HG03469 (cell line): ENCODE measurements at regions not wholly inside any gene's neighbourhood (a gene's known extent, or its start where the extent isn't known, plus 50 kb on each side); places are given as distances from the start of the nearest gene placed in this dataset.

Source experiments
- ATAC-seq: cut with Tn5 transposase; IDR thresholded peaks from one replicate; pipeline ENCODE4 v1.9.1; 2021; ENCODE audit warnings: mild to moderate bottlenecking, moderate library complexity, moderate number of reproducible peaks; ENCODE audit not compliant: unreplicated experiment

DNA sequence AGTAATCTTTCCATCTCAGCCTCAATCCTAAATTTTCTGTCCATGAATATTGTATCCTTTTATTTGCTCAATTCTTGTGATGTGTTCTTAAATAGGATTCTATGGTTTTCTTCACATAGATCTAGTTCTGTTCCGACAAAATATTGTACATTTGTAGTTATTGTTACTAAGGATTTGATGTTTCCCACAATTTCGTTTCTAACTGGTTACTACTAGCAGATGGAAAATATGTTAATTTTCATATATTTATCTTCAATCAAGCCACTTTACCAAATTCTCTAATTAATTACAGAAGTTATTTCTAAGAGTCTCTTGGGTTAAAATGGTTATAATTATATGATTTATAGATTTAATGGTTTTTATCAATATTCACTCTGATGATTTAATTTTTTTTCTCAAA lies 60.3 kb downstream of the SEC61B start:
- ATAC-seq, result no peak

DNA sequence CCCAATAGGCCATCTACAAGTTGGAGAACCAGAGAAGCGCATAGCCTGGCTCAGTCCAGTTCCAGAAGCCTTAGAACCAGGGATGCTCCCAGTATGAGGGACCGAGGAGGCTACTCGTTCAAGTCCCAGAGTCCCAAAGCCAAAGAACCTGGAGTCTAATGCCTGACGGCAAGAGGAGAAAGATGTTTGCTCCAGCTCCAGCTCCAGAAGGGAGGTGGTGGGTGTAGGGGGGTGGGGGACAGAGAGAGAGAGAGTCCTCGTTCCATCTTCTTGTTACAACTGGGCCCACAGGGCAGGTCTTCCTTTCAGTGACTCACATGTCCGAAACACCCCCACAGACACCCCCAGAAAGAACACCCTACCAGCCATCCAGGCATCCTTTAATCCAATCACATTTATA lies 63.9 kb downstream of the SEC61B start:
- ATAC-seq, result no peak

DNA sequence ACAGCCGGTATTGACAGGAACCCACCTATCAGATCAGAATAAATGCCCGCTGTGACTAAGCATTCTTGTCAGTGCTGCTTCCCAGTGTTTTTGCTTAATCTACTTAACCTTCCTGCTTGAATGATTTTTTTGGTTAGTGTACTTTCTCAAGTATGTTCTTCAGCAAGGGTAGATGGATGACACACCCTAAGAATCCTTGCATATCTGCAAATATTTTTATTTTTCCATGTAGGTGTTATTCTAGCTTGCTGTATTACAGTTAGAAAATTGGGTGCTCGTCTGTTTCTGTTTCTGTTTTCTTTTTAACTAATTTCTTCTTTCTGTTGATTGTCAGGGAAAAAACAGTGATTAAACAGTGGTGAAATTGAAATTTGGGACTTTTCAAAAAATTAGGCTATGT lies 64.5 kb downstream of the SEC61B start:
- ATAC-seq, result no peak

DNA sequence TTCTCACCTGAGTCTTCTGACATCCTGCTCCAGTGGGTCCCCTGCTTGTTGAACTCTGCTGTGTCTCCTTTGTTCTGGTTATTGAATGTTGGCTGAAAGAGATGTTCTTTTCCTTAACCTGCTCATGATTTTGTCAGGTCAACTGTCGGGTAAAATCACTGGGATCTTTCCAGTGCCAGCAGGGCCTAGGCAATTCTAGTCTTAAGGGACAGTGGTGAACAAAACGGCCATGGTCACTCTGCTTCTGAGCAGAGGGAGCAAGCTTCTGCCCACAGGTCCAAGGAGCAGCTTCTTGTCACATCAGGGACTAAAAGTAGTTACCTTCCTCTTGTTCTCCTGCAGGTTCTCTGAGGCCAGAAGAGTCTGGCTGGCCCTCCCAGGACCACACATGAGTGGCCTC lies 65.6 kb downstream of the SEC61B start:
- ATAC-seq, result no peak

DNA sequence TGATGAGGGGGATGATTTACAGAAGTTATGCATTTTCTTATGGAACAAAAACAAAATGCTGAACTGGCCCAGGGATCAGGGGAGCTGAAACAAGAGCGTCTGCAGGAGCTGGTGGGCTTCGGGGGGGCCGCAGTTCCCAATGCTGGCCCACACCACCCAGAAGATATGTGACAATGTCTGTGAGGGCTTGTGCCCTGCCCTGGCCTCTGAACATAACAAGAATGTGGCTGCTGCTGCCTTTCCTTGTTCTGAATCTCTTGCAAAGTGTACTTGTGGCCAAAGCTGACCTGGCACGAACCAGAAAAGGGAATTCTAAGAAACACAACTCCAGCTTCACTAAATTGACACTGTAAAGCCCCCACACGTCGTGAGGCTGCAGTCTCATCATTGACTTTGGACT lies 66.7 kb downstream of the SEC61B start:
- ATAC-seq, result no peak

DNA sequence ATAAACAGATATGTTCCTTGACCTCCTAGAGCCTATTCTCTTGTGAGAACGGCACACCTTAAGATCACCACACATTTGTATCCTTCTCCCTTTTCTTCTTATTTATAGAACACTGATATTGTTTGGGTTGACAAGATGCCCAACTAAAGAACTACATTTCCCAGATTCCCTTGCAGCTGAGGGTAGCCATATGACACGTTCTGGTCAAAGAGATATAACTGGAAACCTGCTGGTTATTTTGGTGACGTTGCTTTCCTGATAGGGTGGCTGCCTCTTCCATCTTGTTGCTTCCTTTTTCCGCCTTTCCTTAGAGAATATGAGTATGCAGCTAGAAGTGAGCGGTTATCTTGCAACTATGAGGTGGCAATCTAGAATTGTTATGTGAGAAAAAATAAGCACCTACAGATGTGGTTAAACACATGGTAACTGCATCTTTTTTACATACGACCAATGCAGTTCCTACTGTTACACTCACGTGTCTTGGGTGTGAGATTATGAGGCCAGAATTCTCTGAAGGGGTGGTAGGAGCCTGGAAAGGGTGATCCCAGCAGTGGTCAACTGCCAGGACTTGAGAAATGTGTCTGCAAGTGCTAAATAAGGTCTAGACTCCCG lies 72.9 kb downstream of the SEC61B start:
- no peak for ATAC-seq

DNA sequence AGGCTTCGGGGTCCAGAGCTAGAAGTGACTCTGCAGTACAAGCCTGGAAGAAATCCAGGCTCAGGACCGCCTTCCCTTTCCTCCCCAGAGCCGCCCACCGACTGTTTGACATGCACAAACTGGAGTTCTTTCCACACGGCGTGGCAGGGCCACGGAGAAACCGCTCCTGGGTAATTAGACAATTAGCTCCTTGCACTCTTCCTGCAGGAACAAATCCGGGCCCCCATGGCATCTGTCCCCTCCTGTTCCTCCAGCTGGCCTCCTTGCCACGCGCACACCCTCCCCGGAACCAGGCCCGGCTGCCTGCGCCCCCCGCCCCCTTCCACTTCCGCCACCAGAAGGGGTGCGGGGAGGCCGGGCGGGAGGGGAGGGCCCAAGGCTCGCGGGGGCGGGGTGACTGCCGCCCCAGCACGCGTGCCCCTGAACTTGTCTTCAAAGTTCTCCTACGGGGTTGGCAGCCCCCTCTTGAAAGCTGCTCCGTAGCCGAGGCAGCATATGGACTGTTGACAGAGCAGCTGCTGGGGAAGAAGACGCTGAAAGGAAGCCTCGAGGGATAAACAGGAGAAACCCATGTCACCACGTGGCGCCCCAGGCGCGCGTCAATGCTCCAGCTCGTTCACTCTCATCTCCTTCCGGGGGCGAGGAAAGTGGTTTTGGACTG lies 74.3 kb downstream of the SEC61B start:
- ATAC-seq, result no peak

DNA sequence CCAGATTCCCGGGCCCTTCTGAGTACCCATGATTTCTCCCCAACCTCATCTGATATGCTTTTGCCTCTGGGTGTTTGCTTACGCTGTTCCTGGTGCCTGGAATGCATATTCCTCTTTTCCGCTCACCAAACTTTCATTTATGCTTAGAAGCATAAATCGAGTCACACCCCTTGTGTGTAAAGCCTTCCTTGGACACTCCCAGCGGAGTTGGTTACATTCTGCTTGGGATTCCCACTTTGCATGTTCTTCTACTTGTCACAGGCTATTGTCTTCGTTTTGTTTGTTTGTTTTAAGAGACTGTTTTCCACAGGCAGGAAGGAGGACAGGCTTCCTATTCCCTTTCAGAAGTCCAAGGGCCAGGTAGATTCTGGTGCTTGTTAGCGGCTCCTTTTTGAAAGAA lies 76.5 kb downstream of the SEC61B start:
- no peak for ATAC-seq

DNA sequence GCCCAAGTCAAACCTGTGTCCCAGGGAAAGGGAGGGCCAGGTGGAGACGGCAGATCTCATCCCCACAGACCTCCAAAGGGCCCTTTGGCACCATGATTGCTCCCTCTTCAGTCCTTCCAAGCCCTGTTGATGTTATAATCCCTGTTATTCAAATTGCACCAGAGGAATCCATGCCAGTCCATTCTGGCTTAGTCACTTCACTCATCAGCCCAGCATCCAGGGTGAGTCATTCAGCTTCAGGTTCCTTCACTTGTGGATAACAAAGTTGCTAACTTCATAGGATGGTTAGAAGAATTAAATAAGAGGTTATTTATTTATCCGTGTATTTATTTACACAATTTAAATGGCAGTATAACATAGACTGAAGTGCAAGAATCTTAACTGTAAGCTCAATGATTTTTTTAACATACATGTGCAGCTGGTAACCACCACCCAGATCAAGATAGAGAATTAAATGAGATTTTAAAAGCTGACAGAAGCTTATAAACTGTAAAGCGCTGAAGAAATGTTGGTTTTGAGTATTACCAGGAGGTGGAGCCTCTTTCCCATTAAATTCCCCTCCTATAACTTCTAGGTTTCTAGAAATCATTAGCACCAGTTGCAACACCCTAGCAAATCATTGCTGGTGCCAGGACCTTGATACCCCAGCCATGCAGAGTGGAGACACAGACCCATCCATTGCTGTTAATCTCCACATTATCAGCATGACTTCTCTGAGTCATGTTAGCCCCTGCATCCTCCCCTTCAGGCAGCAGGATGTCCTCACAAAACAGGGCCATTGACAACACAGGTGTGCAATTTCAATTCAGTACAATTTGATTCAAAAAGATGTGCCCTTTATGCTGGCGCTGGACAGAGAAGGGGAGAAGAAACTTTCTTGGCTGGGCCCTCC lies 77.4 kb downstream of the SEC61B start:
- no peak for ATAC-seq

DNA sequence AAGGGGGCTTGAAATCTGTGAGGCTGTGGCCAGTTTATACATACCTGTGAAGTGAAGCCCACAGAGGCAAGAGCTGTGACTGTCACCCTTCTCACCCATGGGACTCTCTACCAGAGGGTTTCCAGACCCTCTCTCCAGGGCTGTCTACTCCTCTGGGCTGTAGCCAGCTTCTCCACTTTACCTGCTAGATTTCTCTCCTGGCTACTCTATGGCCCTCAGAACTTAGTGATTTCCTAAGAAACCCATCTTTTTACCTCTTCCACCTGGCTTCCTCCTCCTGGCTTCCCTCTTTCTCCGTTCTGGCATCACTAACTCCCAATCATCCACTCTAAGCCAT lies 78.0 kb downstream of the SEC61B start:
- ATAC-seq, result no peak

DNA sequence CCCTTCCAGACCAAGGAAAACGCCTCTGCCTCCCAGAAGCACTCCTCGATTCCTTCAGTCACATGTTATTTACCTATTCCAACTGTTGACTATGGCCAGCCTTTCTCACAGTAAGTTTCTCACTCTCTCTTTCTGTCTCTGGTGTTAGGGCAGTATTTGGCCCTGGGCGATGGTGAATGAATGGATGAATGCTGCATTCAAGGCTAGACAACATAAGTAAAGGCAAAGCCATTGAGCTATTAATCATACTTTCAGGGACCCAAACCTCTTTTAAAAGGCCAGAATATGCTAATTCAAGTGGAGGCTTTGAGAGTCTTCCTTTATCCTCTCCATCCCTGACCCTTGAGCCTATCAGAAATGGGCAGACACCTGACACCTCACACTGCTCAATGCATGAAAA lies 78.5 kb downstream of the SEC61B start:
- no peak for ATAC-seq

DNA sequence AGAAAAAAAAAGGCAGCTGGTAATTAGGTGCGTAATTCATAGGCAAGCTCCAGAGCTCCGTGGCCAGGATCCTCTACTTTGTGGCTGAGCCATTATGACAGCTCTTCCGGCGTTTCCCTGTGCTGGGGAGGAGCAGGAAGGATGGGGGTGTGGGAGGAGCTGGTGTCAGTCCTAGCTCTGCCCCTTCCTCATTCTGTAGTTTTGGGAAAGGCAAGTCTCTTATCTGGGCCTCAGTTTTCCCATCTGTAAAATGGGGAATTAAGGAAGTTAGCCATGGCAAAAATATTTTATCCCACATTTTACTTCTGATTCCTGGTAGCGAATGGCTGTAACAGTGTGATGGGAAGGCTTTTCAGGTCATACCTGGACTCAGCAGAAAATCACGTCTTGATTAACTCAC lies 81.1 kb downstream of the SEC61B start:
- no peak for ATAC-seq

DNA sequence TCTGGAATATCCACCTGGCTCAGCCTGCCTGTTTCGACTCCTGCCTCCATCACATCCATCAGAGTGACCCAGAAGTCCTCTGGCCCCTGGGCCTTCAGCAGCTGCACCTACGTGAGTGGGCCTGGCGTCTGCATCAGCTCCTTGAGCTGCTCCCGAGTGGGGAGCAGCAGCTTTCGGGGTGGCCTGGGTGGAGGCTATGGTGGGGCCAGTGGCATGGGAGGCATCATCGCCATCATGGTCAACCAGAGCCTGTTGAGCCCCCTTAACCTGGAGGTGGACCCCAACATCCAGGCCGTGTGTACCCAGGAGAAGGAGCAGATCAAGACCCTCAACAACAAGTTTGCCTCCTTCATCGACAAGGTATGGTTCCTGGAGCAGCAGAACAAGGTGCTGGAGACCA lies 83.0 kb downstream of the SEC61B start:
- no peak for ATAC-seq

DNA sequence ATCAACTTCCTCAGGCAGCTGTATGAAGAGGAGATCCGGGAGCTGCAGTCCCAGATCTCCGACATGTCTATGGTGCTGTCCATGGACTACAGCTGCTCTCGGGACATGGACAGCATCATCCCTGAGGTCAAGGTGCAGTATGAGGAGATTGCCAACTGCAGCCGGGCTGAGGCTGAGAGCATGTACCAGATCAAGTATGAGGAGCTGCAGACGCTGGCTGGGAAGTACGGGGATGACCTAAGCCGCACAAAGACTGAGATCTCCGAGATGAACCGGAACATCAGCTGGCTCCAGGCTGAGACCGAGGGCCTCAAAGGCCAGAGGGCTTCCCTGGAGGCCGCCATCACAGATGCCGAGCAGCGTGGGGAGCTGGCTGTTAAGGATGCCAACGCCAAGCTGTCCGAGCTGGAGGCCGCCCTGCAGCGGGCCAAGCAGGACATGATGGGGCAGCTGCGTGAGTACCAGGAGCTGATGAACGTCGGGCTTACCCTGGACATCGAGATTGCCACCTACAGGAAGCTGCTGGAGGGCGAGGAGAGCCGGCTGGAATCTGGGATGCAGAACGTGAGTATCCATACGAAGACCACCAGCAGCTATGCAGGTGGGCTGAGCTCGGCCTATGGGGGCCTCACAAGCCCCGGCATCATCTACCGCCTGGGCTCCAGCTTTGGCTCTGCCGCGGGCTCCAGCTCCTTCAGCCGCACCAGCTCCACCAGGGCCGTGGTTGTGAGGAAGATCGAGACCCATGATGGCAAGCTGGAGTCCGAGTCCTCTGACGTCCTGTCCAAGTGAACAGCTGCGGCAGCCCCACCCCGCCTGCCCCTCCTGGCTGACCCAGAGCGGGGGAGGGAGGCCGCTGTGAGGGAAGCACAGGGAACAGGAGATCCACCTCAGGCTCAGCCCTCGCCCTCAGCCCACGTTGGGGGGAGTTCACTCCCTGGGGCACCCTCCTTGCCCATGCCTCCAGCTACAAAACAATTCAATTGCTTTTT lies 84.0 kb downstream of the SEC61B start:
- no peak for ATAC-seq

DNA sequence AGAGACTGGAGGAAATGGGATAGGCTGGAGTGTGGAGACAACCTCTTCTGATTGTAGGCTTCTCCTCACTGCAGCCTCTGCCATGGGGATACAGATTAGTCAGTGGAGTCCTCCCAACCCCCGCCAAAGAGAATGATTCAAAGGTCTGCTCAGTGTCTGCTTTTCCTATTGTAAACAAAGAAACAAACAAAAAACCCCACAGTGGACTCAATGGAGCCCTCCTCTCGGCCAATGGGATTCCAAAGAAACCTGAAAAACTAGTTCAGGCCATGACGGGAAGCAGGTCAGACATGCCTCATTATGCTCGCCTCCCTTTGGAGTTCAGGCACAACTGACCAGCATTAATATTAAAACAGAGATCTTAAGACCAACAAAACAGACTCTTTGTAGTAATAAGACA lies 85.8 kb downstream of the SEC61B start:
- ATAC-seq, result no peak

DNA sequence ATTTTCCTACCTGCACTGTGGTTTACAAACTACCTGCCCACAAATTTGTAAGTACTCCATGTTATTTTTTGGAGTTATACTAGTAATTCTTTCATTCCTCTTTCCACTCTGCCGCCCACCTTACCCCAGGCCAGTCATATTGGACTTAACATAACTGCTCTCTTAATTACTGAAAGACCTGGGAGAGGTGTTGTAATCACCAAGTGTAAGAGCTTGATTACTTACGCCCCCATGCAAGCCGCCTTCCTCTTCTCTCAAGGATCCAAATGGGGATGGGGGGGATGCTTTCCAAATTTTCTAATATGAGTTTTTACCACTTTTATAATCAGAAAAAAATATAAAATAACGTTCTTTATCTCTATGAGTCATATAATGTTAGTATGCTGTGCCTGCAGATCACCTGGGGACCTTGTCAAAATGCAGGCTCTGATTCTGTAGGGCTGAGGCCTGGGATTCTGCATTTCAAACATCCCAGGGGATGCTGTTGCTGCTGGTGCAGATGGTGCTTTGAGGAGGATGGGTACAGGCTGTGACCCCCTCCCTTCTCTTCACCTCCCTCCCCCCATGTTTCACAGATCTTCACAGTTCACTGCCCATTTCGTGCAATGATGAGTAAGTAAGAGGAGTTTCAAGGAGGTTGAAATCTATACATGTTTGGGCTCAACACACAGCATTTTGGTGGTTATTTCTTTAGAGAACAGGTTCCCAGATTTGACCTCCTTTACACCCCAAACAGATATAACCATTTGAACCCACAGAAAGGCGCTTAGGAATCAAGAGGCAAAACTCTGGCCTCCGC lies 87.3 kb downstream of the SEC61B start:
- no peak for ATAC-seq

DNA sequence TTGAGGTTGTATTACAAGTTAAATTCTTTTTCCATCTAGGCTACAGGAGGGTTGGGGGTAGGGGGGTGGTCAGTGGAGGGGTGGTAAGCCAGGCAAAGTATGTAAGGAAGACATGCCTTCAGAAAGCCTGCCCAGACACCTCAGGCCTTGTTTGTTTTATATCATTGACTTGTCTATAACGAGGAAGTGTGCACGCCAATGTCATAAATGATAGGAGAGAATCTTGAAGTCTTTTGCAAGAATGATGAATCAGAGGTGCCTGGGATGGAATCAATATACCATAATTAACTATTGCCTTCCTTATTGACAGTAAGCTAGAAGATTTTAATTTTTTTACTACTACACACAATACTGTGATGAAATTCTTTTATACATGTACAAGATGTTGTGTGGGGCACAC lies 90.7 kb downstream of the SEC61B start:
- ATAC-seq, result no peak

DNA sequence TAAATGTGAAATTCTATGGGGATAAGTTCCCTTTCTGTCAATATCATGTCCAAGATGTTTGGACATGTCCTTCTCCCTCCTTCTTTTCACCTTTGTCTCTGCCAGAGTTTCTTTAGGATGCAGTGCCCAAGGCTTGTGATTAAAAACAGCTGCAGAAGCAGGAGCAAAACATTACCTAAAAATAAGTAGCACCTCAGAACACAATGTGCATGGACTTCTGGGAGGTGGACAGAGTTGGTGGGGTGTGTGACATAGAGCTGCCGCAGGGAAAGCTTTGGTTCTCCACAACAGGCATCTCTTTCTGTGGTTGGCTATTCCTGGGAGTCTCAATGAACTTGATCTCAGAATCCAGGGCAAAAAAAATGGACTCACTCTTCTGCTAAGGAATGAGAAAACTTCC lies 97.0 kb downstream of the SEC61B start:
- ATAC-seq, result no peak

DNA sequence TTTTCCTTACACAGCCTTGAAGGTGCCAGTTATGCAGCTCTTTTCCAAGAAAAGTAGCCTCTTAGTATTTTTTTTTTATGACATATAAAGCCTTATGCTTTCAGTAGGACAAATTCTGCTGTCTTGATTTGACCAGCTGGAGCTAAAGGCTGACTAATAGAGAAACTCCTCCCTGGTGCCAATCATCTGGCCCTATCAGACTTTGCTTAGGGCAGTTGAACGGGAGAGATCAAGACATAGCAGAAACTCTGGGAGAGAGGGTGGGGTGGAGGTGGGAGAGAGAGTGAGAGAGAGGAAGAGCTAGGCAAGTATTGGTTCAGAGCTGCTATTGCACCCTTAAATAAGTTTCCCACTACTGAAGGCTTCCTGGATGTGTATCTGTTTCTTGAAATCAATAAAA lies 100.2 kb downstream of the SEC61B start:
- ATAC-seq, result no peak
